DMS153 treated with DMSO at 0.1 percent for 48 hours (cell line): ENCODE measurements at regions not wholly inside any gene's neighbourhood (a gene's known extent, or its start where the extent isn't known, plus 50 kb on each side); places are given as distances from the start of the nearest gene placed in this dataset.
A peak's percentile ranks its signal among the peaks of the same experiment; 100 is the strongest.

Experiments
- DNase-seq: peaks from one replicate; lab custom pipeline; 2025; ENCODE audit not compliant: unreplicated experiment; lab: John Stamatoyannopoulos, UW

DNA sequence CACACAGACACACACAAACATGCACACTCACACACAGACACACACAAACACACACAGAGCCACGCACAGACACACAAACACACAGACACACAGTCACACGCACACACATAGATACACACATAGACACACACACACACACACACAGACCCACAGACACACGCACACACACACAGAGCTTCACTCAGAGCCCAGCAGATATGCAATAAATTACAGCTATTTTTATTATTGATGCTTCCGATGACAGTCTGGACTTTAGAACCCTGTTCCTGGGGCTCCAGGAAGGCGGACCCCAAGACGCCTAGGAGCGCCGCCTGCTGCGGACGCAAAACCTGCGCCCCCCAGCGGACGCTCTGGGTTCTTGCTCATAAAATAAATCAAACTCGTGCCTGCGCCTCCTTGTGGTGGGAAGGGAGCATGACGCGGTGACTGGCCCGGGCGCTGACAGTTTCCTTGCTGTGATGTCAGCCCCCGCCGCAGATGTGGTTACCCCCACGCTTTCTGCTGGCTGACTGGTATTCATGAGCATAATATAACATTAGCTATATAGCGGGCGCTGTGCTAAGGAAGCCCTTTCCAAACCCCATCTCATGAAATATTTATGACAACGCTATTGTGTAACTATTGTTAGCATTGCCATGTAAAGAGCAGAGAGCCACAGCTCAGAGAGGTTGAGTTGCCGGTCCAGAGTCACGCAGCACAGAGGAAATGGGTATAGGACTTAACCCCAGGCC is 64.4 kb upstream of the TM9SF2 start:
- peak; percentile 41 for DNase-seq

DNA sequence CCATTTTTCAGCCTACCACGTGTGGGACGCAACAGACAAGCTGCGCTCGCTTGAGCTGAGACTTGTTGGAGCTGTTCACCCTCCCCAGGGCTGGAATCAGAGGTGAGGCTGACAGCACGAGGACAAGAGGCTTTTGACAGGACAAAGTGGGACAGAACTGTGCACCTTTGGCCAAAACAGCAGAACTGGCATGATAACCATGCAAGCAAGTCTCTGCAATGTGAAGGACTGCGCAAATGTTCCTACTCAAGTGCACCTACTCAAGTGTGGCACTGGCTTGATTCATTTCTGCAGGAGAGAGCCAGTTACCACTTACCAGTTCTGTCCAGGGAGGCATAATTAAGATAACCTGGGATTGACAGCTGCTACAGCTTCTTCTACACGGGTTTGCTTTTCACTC is 62.2 kb upstream of the TM9SF2 start:
- DNase-seq: no peak

DNA sequence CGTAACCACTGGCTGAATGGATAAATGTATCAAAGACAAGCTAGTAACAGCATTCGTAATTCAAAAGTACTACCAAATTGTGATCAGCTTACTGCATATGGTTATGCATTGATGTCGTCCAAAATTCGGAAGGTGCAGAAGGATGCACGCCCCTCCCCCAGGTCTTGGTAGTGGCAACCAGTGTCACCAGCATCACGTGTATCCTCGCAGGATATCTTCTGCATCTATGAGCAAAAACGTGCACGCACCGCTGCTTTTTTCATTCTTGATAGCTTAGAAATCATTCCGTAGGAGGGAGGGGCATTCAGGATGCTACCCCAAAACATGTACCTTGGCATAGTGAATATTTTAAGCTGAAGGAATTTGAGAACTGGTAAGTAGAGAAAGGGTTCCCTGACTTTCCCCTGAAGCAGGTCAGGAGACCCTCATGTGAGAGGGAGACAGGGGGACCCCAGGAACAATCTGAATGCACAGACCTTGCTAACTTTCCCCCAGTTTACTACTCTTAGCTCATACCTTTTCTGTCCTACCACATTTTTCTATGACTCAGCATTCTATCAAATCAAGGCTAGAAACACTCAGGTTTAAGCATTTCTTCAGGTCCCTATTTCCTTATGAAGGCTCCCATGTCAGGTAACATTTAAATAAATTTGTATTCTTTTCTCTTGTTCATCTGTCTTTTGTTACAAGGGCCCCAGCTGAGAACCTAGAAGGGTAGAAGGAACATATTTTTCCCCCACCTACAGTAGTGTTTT is 61.2 kb upstream of the TM9SF2 start:
- no peak for DNase-seq

DNA sequence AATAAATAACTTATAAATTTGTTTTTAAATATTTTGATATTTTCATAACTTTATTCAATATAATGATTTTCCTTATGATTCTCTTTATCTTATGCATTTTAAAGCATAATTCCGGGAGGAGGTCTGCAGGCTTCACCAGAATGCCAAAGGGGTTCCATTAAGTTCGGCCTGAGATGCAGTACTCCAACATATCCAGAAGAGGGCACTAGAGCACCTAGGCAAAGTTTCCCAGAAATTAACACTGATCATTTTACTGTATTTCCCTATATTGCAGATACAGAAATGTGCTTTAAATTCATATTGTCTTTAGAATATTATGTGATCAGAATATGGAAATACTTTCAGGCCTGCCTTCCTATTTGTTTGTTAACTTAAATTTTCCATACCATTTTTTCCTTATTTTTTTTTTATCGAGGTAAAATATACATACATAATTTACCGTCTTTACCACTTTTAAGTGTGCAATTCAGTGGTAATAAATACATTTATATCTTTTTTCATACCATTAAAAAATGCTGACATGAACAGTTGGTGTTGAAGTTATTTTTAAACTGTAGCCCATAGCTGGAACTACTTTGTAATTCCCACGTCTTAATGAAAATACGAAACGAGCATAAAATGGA is 58.9 kb upstream of the TM9SF2 start:
- DNase-seq: peak; percentile 46

DNA sequence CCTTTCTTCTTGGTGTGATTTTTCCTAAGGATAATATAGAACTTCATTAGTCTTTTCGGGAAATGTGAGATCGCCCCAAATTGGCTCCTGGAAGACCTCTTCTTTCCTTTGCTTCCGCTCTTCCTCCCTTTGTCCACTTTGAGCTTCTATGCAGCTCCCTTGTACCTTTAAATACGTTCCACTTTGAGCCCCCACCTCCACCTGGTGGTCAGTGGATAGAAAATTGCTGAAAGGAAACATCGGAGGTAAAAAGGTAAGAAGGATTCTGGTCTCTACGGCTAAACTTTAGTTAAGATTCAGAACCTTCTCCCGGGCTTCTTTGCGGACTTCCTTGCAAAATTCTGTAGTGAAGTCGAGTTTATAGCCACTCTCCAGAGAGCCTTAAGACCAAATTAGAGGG is 55.0 kb upstream of the TM9SF2 start:
- no peak for DNase-seq

DNA sequence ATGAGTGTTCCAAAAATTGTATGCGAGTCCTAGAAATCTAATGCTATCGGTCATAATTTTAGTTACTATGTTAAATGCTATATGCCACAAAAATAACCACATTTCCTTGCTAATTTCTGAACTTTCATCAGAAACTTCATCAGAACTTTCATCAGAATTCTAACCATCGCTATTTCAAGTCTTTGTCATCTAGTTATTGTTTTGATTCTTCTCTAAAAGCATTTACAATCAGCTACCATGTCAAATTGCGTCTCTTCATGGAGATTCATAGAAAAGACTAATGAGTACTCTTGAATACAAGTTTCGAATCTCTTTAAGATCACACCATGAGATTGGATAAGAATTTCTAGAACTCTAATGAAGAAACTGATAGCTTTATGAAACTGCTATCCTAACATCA is 52.7 kb upstream of the TM9SF2 start:
- no peak for DNase-seq

DNA sequence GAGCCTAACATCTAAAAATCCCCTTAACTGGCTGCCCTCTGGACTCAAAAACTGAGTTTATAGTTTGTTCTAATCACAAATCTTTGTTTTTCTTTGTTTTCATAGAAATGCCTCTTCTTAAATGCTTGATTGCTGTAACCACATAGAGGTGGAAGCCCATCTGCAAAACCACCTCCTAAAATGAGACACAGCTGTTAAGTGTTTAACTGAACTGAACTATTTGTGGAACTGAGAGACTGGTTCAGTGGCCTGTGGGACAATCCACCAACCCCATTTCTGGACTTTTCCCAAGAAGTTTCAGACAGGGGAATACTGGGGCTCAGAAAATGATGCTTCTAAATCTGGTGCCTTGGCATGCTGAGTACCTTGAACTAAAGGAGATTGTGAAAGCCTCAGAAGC is 50.9 kb upstream of the TM9SF2 start:
- no peak for DNase-seq
